HG02973 (cell line): ENCODE measurements at regions not wholly inside any gene's neighbourhood (a gene's known extent, or its start where the extent isn't known, plus 50 kb on each side); places are given as distances from the start of the nearest gene placed in this dataset.
"Not testable (repeated sequence)": the region's sequence is repeated elsewhere in the genome, so short reads cannot be mapped to it uniquely, and the experiment has no call there.

Experiments
- ATAC-seq: cut with Tn5 transposase; IDR thresholded peaks from one replicate; pipeline ENCODE4 v1.9.1; 2021; ENCODE audit warnings: moderate library complexity; ENCODE audit not compliant: unreplicated experiment

GRCh38 chrX:13478740-13479451, 90.5 kb upstream of the EGFL6 start:
- ATAC-seq: no peak

GRCh38 chrX:13476384-13476783, 93.0 kb upstream of the EGFL6 start:
- no peak for ATAC-seq

GRCh38 chrX:13474164-13474516, 95.3 kb upstream of the EGFL6 start:
- ATAC-seq: peak; percentile 27

- ATAC-seq: peak; percentile 91
Observed at GRCh38 chrX:13473442-13474163, 95.8 kb upstream of the EGFL6 start.

- no peak for ATAC-seq
Observed at GRCh38 chrX:13472975-13473374, 96.4 kb upstream of the EGFL6 start.

GRCh38 chrX:13471269-13471668, 98.1 kb upstream of the EGFL6 start:
- ATAC-seq: no peak

- no peak for ATAC-seq
Observed at GRCh38 chrX:13470685-13470977, 98.8 kb upstream of the EGFL6 start.

- no peak for ATAC-seq
Observed at GRCh38 chrX:13469963-13470684, 99.3 kb upstream of the EGFL6 start.

- no peak for ATAC-seq
Observed at GRCh38 chrX:13468096-13468495, 101.3 kb upstream of the EGFL6 start.

- no peak for ATAC-seq
Observed at GRCh38 chrX:13467243-13467642, 102.2 kb upstream of the EGFL6 start.

- ATAC-seq: no peak
Observed at GRCh38 chrX:13464599-13465275, 104.7 kb upstream of the EGFL6 start.

- ATAC-seq: no peak
Observed at GRCh38 chrX:13463608-13464007, 105.8 kb upstream of the EGFL6 start.

- no peak for ATAC-seq
Observed at GRCh38 chrX:13452283-13452682, 117.1 kb upstream of the EGFL6 start.

- no peak for ATAC-seq
Observed at GRCh38 chrX:13449441-13449840, 120.0 kb upstream of the EGFL6 start.

GRCh38 chrX:13448941-13449340, 120.5 kb upstream of the EGFL6 start:
- no peak for ATAC-seq

GRCh38 chrX:13441608-13442007, 121.8 kb upstream of the ATXN3L start:
- ATAC-seq: not testable (repeated sequence)

GRCh38 chrX:13440176-13440575, 120.3 kb upstream of the ATXN3L start:
- no peak for ATAC-seq

- no peak for ATAC-seq
Observed at GRCh38 chrX:13433298-13433605, 113.4 kb upstream of the ATXN3L start.

- no peak for ATAC-seq
Observed at GRCh38 chrX:13432414-13433297, 112.8 kb upstream of the ATXN3L start.

- ATAC-seq: no peak
Observed at GRCh38 chrX:13430136-13430827, 110.4 kb upstream of the ATXN3L start.
